H9 (cell line): ENCODE measurements at regions not wholly inside any gene's neighbourhood (a gene's known extent, or its start where the extent isn't known, plus 50 kb on each side); places are given as distances from the start of the nearest gene placed in this dataset.

ENCODE experiments used
- DNase-seq: peaks from one replicate; pipeline ENCODE4 v3.0.0-alpha.2; 2017
- H2AFZ ChIP-seq: one replicate; pipeline ENCODE4 v1.6.1; 2013; ENCODE audit warnings: mild to moderate bottlenecking, low read length, control low read depth, moderate library complexity
- H2AK5ac ChIP-seq: 2 replicates; pipeline ENCODE4 v1.6.1; 2013; ENCODE audit warnings: low read length, control low read depth, mixed read lengths; ENCODE audit not compliant: insufficient read length
- H2BK120ac ChIP-seq: one replicate; pipeline ENCODE4 v1.6.1; 2013; ENCODE audit warnings: low read depth, mild to moderate bottlenecking, low read length, control low read depth, inconsistent platforms; ENCODE audit not compliant: poor library complexity, severe bottlenecking
- H2BK12ac ChIP-seq: 2 replicates; pipeline ENCODE4 v1.6.1; 2013; ENCODE audit warnings: low read length, control low read depth, mixed read lengths, low read depth; ENCODE audit not compliant: insufficient read length
- H2BK15ac ChIP-seq: 2 replicates; pipeline ENCODE4 v1.6.1; 2013; ENCODE audit warnings: low read depth, low read length, control low read depth
- H2BK20ac ChIP-seq: one replicate; pipeline ENCODE4 v1.6.1; 2013; ENCODE audit warnings: low read depth, mild to moderate bottlenecking, low read length, control low read depth, inconsistent platforms; ENCODE audit not compliant: poor library complexity, severe bottlenecking
- H2BK5ac ChIP-seq: 2 replicates; pipeline ENCODE4 v1.6.1; 2013; ENCODE audit warnings: low read length, control low read depth, mixed read lengths; ENCODE audit not compliant: insufficient read length
- H3K14ac ChIP-seq: 2 replicates; pipeline ENCODE4 v1.6.1; 2013; ENCODE audit warnings: low read length, control low read depth; ENCODE audit not compliant: insufficient read depth
- H3K18ac ChIP-seq: 2 replicates; pipeline ENCODE4 v1.6.1; 2013; ENCODE audit warnings: low read depth, mild to moderate bottlenecking, mixed read lengths, low read length, control low read depth; ENCODE audit not compliant: insufficient read length
- H3K23ac ChIP-seq: 2 replicates; pipeline ENCODE4 v1.6.1; 2013; ENCODE audit warnings: low read length, control low read depth, mixed read lengths, low read depth; ENCODE audit not compliant: insufficient read length
- H3K23me2 ChIP-seq: 2 replicates; pipeline ENCODE4 v1.6.1; 2013; ENCODE audit warnings: low read depth, mild to moderate bottlenecking, mixed read lengths, low read length, control low read depth; ENCODE audit not compliant: insufficient read length, poor library complexity, severe bottlenecking
- H3K27ac ChIP-seq: 2 replicates; pipeline ENCODE4 v1.5.1; 2013; ENCODE audit warnings: low read length, control low read depth, mixed read lengths, low read depth; ENCODE audit not compliant: insufficient read length
- H3K27me3 ChIP-seq: 2 replicates; pipeline ENCODE4 v1.6.1; 2013; ENCODE audit warnings: low read length, control low read depth, inconsistent platforms; ENCODE audit not compliant: insufficient read depth
- H3K4ac ChIP-seq: 2 replicates; pipeline ENCODE4 v1.6.1; 2013; ENCODE audit warnings: low read depth, mild to moderate bottlenecking, control low read depth, inconsistent platforms, low read length, moderate library complexity
- H3K4me1 ChIP-seq: 2 replicates; pipeline ENCODE4 v1.6.1; 2013; ENCODE audit warnings: low read length, control low read depth, inconsistent platforms; ENCODE audit not compliant: insufficient read depth
- H3K4me2 ChIP-seq: 2 replicates; pipeline ENCODE4 v1.6.1; 2013; ENCODE audit warnings: low read length, control low read depth, mixed read lengths; ENCODE audit not compliant: insufficient read length, insufficient read depth
- H3K56ac ChIP-seq: 2 replicates; pipeline ENCODE4 v1.6.1; 2013; ENCODE audit warnings: low read depth, mild to moderate bottlenecking, mixed read lengths, low read length, control low read depth; ENCODE audit not compliant: insufficient read length
- H3K79me1 ChIP-seq: 2 replicates; pipeline ENCODE4 v1.6.1; 2013; ENCODE audit warnings: low read depth, mild to moderate bottlenecking, moderate library complexity, low read length, control low read depth, inconsistent platforms; ENCODE audit not compliant: insufficient read depth, poor library complexity, severe bottlenecking
- H3K79me2 ChIP-seq: 2 replicates; pipeline ENCODE4 v1.6.1; 2013; ENCODE audit warnings: low read length, control low read depth, inconsistent platforms; ENCODE audit not compliant: insufficient read depth
- H3K9ac ChIP-seq: 2 replicates; pipeline ENCODE4 v1.6.1; 2013; ENCODE audit warnings: low read length, control low read depth, mixed read lengths; ENCODE audit not compliant: insufficient read length; ENCODE audit errors: extremely low read depth
- H3K9me3 ChIP-seq: one replicate; pipeline ENCODE4 v1.6.1; 2013; ENCODE audit warnings: low read depth, low read length, inconsistent platforms; ENCODE audit not compliant: control insufficient read depth
- H3T11ph ChIP-seq: one replicate; pipeline ENCODE4 v1.6.1; 2013; ENCODE audit warnings: mild to moderate bottlenecking, low read length, control low read depth, inconsistent platforms
- H4K20me1 ChIP-seq: one replicate; pipeline ENCODE4 v1.6.1; 2013; ENCODE audit not compliant: control insufficient read depth, insufficient read length, insufficient read depth
- H4K5ac ChIP-seq: 2 replicates; pipeline ENCODE4 v1.6.1; 2013; ENCODE audit warnings: low read depth, mild to moderate bottlenecking, mixed read lengths, low read length, control low read depth; ENCODE audit not compliant: insufficient read length
- H4K8ac ChIP-seq: replicated peaks from 2 replicates; pipeline ENCODE4 v1.6.1; 2013; ENCODE audit warnings: low read length, control low read depth, mixed read lengths, low read depth; ENCODE audit not compliant: insufficient read length
- H4K91ac ChIP-seq: 2 replicates; pipeline ENCODE4 v1.6.1; 2013; ENCODE audit warnings: low read depth, mild to moderate bottlenecking, moderate library complexity, mixed read lengths, low read length, control low read depth; ENCODE audit not compliant: insufficient read length
- H3K27ac Mint-ChIP-seq, 3 experiments: 2 replicates in 2 of 3; 3 replicates in 1 of 3; pipeline ENCODE4 v1.8.0; 2020 to 2021; ENCODE audit warnings: mixed read lengths in 3 of 3, mild to moderate bottlenecking in 1 of 3, moderate library complexity in 1 of 3
- H3K27me3 Mint-ChIP-seq: 2 replicates; pipeline ENCODE4 v1.8.0; 2021; ENCODE audit warnings: low read depth, mild to moderate bottlenecking, moderate library complexity, mixed read lengths
- H3K36me3 Mint-ChIP-seq, 3 experiments: 2 replicates in 2 of 3; 3 replicates in 1 of 3; pipeline ENCODE4 v1.8.0; 2020 to 2021; ENCODE audit warnings: low read depth in 3 of 3, mixed read lengths in 3 of 3; ENCODE audit not compliant: insufficient read depth in 1 of 3
- H3K4me1 Mint-ChIP-seq, 2 experiments: 2 replicates each; pipeline ENCODE4 v1.8.0; 2020; ENCODE audit warnings: mixed read lengths in 2 of 2
- H3K4me3 Mint-ChIP-seq, 2 experiments: 2 replicates in 1 of 2; 3 replicates in 1 of 2; pipeline ENCODE4 v1.8.0; 2020 to 2021; ENCODE audit warnings: mild to moderate bottlenecking in 2 of 2, mixed read lengths in 2 of 2, moderate library complexity in 1 of 2
- H3K9me3 Mint-ChIP-seq, 2 experiments: 2 replicates in 1 of 2; 3 replicates in 1 of 2; pipeline ENCODE4 v1.8.0; 2020; ENCODE audit warnings: mild to moderate bottlenecking in 2 of 2, mixed read lengths in 2 of 2, moderate library complexity in 1 of 2
- CTCF ChIP-seq: fragments of 200-600 bp; sonication (generic); conservative IDR thresholded peaks from 3 replicates; pipeline ENCODE4 v1.8.0; 2021; ENCODE audit warnings: antibody characterized with exemption, mild to moderate bottlenecking
- WGBS: extraction: QIAGEN DNeasy Blood & Tissue Kit; methylation state at CpG from one replicate; pipeline ENCODE4 v1.1.7; 2013; ENCODE audit warnings: missing lambda C conversion rate, low lambda C conversion rate, mixed read lengths; ENCODE audit not compliant: insufficient read length; ENCODE audit errors: extremely low coverage; 5-methylcytosine and 5-hydroxymethylcytosine counted together

- H2BK15ac ChIP-seq, result no peak overlapping the region
- no peak for TF ChIP-seq CTCF
- H2AK5ac ChIP-seq, result no peak overlapping the region
- H3K9me3 Mint-ChIP-seq, result no peaks in the 10 kb centered on the region
- no peaks in the 10 kb centered on the region for H3K27me3 ChIP-seq
- no peak overlapping the region for H3K4ac ChIP-seq
- WGBS, result no CpG with 5 or more reads among the region's 1 CpG
- peaks cover 13 to 14% of the 10 kb centered on the region in 2 experiments for H3K4me1 Mint-ChIP-seq
- DNase-seq, result no peak
- H4K5ac ChIP-seq, result no peak overlapping the region
- no peaks in the 10 kb centered on the region for H3K36me3 Mint-ChIP-seq
- no peak overlapping the region for H2AFZ ChIP-seq
- H3K14ac ChIP-seq, result no peak overlapping the region
- no peak overlapping the region for H2BK20ac ChIP-seq
- no peak overlapping the region for H3K27ac ChIP-seq
- no peak overlapping the region for H2BK120ac ChIP-seq
- no peak overlapping the region for H2BK5ac ChIP-seq
- H4K20me1 ChIP-seq, result no peaks in the 10 kb centered on the region
- no peak overlapping the region for H3K56ac ChIP-seq
- H3K4me1 ChIP-seq, result no peaks in the 10 kb centered on the region; the same call in 1 of the 2 replicates
- no peak overlapping the region for H3K23ac ChIP-seq
- no peak overlapping the region for H3K4me3 Mint-ChIP-seq
- no peak overlapping the region for H3K4me2 ChIP-seq
- no peaks in the 10 kb centered on the region for H3K27me3 Mint-ChIP-seq
- no peaks in the 10 kb centered on the region for H3K9me3 ChIP-seq
- H4K8ac ChIP-seq, result no peak overlapping the region
- no peak overlapping the region for H2BK12ac ChIP-seq
- no peak overlapping the region for H3K27ac Mint-ChIP-seq
- no peaks in the 10 kb centered on the region for H3K79me1 ChIP-seq
- no peak overlapping the region for H3K9ac ChIP-seq
- no peaks in the 10 kb centered on the region for H3K23me2 ChIP-seq
- H3K18ac ChIP-seq, result no peak overlapping the region
- no peaks in the 10 kb centered on the region for H3K79me2 ChIP-seq
- H4K91ac ChIP-seq, result no peak overlapping the region
- H3T11ph ChIP-seq, result no peak overlapping the region
Observed at GRCh38 chr3:107211608-107212007, 165.6 kb upstream of the CCDC54 start.
